HEK293 (cell line): ENCODE measurements at regions not wholly inside any gene's neighbourhood (a gene's known extent, or its start where the extent isn't known, plus 50 kb on each side); places are given as distances from the start of the nearest gene placed in this dataset.

Experiments
- CTCF ChIP-seq: fragments of 450-650 bp; formaldehyde crosslinking; IDR thresholded peaks from 2 replicates; pipeline ENCODE4 v1.5.1; 2016; ENCODE audit warnings: missing biosample characterization, missing genetic modification characterization
- SETDB1 ChIP-seq: IDR thresholded peaks from one replicate; pipeline ENCODE4 v1.6.1; 2017; ENCODE audit warnings: mild to moderate bottlenecking, low read length, moderate library complexity, mixed read lengths; ENCODE audit not compliant: insufficient read length
- ZNF645 ChIP-seq: fragments of 450-650 bp; formaldehyde crosslinking; IDR thresholded peaks from 2 replicates; pipeline ENCODE4; 2016; ENCODE audit warnings: missing biosample characterization, missing genetic modification characterization

- no peak for TF ChIP-seq CTCF
- no peak for TF ChIP-seq ZNF645 (tag by site-specific recombination)
- TF ChIP-seq SETDB1 = no peak
Observed at GRCh38 chr12:89106950-89107349, 245.4 kb downstream of the DUSP6 start.
